Peyer's patch (tissue), 4 donors: ENCODE measurements at regions not wholly inside any gene's neighbourhood (a gene's known extent, or its start where the extent isn't known, plus 50 kb on each side); places are given as distances from the start of the nearest gene placed in this dataset.

Experiments used
- DNase-seq, 3 donors: peaks; one replicate each; pipeline ENCODE4 v3.0.0-alpha.2; 2017 to 2019
- H3K27ac ChIP-seq, 4 donors: fragments of 200-600 bp; sonication (generic); one replicate each; pipeline ENCODE4 v1.5.1; 2016 to 2019
- H3K27me3 ChIP-seq, 2 donors: fragments of 200-600 bp; sonication (generic); one replicate each; pipeline ENCODE4 v1.5.1; 2019
- H3K36me3 ChIP-seq, 3 donors: fragments of 200-600 bp; sonication (generic); one replicate each; pipeline ENCODE4 v1.5.1; 2016 to 2019
- H3K4me1 ChIP-seq, 4 donors: fragments of 200-600 bp; sonication (generic); one replicate each; pipeline ENCODE4 v1.5.1; 2016 to 2019
- H3K4me3 ChIP-seq, 4 donors: fragments of 200-600 bp; sonication (generic); 1 replicate in 3 of 4; 2 replicates in 1 of 4; pipeline ENCODE4 v1.5.1; 2016 to 2019; ENCODE audit warnings: mild to moderate bottlenecking in 1 of 4
- H3K9me3 ChIP-seq, 4 donors: fragments of 200-600 bp; sonication (generic); one replicate each; pipeline ENCODE4 v1.5.1; 2016 to 2019; ENCODE audit warnings: mild to moderate bottlenecking in 1 of 4
- POLR2A ChIP-seq, 2 donors: fragments of 450-650 bp; IDR thresholded peaks; one replicate each; pipeline ENCODE4 v1.5.1; 2017; ENCODE audit warnings: antibody characterized with exemption in 2 of 2, mild to moderate bottlenecking in 2 of 2, moderate library complexity in 2 of 2
- TF ChIP-seq, protein P1 (sequence below), 6 experiments: fragments of 450-650 bp in 4 of 6; fragments of 200-600 bp in 2 of 6; sonication (generic) in 1 of 6; IDR thresholded peaks; one replicate each; pipeline ENCODE4 v1.5.1; 2017 to 2019; ENCODE audit warnings: antibody characterized with exemption in 6 of 6, mild to moderate bottlenecking in 3 of 6, moderate library complexity in 1 of 6

DNA sequence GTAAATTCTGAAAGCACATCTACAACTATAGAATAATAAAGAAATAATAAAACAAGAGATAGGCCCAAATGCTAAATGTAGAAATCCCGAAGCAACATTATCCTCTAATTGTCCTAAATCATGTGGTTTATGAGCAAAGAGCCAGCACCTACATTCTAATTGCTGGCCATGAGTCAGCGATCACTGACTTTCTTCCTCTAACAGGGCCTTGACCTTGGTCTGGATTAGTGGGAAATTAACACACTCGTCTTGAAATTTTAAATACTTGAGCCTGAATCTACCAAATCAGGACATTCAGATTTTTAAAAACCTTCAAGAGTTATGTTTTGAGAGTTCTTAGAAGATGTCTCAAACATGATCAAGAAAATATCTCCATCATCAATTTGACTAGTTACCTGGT is 727.6 kb downstream of the METTL15 start:
- no peaks in the 10 kb centered on the region for H3K4me1 ChIP-seq
- no peaks in the 10 kb centered on the region for H3K36me3 ChIP-seq
- no peak for TF ChIP-seq POLR2A (IDR thresholded peaks at IDR 0.05)
- TF ChIP-seq, protein P1, sequence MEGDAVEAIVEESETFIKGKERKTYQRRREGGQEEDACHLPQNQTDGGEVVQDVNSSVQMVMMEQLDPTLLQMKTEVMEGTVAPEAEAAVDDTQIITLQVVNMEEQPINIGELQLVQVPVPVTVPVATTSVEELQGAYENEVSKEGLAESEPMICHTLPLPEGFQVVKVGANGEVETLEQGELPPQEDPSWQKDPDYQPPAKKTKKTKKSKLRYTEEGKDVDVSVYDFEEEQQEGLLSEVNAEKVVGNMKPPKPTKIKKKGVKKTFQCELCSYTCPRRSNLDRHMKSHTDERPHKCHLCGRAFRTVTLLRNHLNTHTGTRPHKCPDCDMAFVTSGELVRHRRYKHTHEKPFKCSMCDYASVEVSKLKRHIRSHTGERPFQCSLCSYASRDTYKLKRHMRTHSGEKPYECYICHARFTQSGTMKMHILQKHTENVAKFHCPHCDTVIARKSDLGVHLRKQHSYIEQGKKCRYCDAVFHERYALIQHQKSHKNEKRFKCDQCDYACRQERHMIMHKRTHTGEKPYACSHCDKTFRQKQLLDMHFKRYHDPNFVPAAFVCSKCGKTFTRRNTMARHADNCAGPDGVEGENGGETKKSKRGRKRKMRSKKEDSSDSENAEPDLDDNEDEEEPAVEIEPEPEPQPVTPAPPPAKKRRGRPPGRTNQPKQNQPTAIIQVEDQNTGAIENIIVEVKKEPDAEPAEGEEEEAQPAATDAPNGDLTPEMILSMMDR (IDR thresholded peaks at IDR 0.05) = no peak
- no peaks in the 10 kb centered on the region for H3K27me3 ChIP-seq
- no peak for DNase-seq
- H3K27ac ChIP-seq = no peak overlapping the region
- no peak overlapping the region for H3K4me3 ChIP-seq
- no peaks in the 10 kb centered on the region for H3K9me3 ChIP-seq

DNA sequence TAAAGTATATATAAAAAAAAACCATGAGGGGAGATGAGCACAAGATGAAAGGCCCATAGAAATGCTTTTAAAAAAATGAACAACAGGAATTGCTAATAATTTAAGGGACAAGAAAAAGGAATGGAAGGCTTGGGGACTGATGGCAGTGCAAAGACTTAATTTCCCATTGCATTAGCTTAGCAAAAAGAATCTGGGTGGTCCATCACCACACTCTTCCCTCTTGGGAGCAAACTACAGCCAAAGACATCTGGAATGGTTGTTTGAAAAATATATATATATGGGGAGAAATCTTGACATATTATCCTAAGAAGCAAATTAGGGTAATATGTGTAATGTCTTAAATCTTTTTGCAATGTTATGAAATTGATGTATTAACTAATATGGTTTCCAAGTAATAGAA is 727.1 kb downstream of the METTL15 start:
- no peak overlapping the region for H3K27ac ChIP-seq
- no peak for DNase-seq
- TF ChIP-seq, protein P1 (IDR thresholded peaks at IDR 0.05) = no peak
- TF ChIP-seq POLR2A (IDR thresholded peaks at IDR 0.05) = no peak

DNA sequence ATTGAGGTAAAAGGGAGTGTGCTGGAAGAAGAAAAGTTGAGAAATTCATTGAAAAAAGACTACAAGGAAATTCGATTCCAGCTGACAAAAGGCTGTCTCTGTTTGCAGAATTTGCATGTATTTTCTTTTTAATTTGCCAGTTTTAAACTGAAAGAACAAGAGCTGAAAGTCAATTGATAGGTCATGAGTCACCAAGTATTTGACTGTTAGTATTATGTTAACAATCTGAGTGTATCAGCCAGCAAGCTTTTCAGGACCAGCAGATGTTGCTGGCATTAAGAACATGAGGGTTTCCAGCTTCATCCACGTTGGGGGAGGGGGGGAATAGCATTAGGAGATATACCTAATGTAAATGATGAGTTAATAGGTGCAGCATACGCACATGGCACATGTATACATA is 726.7 kb downstream of the METTL15 start:
- Histone ChIP-seq H3K27me3 (no peaks in the 10 kb centered on the region), H3K36me3 (no peaks in the 10 kb centered on the region), H3K4me3 (no peak overlapping the region), H3K9me3 (no peaks in the 10 kb centered on the region), H3K4me1 (no peaks in the 10 kb centered on the region), H3K27ac (no peak overlapping the region)
- no peak for DNase-seq
- TF ChIP-seq, protein P1 (IDR thresholded peaks at IDR 0.05) = no peak
- TF ChIP-seq POLR2A (IDR thresholded peaks at IDR 0.05) = no peak

More for the DNA sequence above, 727.1 kb downstream of the METTL15 start:
- no peak overlapping the region for H3K4me3 ChIP-seq
- H3K9me3 ChIP-seq = no peaks in the 10 kb centered on the region
- H3K27me3 ChIP-seq = no peaks in the 10 kb centered on the region
- H3K36me3 ChIP-seq = no peaks in the 10 kb centered on the region
- no peaks in the 10 kb centered on the region for H3K4me1 ChIP-seq

DNA sequence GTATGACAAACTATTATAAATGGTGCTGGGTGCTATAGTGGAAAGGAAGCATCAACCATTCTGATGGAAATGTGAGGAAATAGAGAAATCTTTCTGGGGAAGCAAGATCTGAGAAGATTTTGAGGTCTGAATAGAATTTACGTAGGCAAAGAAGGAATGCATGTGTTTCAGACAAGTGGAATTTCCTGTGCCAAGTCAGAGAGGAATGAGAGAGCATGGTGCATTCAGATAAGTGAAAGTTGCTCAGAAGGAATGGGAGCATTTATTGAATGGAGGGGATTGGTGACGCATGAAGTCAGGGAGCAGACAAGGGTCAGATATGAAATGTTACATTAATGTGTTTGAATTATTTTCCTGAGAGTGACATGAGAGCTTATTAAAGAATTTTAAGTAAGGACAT is 725.5 kb downstream of the METTL15 start:
- H3K36me3 ChIP-seq = no peaks in the 10 kb centered on the region
- TF ChIP-seq, protein P1 (IDR thresholded peaks at IDR 0.05) = no peak
- TF ChIP-seq POLR2A (IDR thresholded peaks at IDR 0.05) = no peak
- no peak overlapping the region for H3K27ac ChIP-seq
- H3K9me3 ChIP-seq = no peaks in the 10 kb centered on the region
- H3K4me3 ChIP-seq = no peak overlapping the region
- DNase-seq = no peak
- H3K27me3 ChIP-seq = no peaks in the 10 kb centered on the region
- H3K4me1 ChIP-seq = no peaks in the 10 kb centered on the region

DNA sequence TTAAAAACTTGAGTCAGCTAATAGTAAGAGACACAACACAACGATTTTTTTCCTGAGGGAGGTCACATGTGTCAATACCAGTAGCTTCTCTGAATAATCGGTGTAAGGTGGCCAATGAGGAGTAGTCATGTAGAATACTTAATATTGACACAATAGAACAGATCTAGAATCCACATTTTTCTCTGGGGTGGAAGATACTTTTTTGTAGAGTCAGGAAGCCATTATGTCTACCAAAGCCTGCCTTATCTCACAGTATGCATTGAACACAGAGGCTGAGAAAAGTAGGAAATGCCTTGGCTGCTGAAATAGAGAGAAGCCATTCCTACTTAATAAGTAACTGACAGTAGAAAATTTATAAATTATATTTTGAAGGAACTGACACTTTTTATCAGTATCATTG is 725.0 kb downstream of the METTL15 start:
- H3K27ac ChIP-seq = no peak overlapping the region
- H3K4me3 ChIP-seq = no peak overlapping the region
- no peak for DNase-seq
- no peaks in the 10 kb centered on the region for H3K9me3 ChIP-seq
- no peaks in the 10 kb centered on the region for H3K27me3 ChIP-seq
- TF ChIP-seq, protein P1 (IDR thresholded peaks at IDR 0.05) = no peak
- TF ChIP-seq POLR2A (IDR thresholded peaks at IDR 0.05) = no peak
- H3K4me1 ChIP-seq = no peaks in the 10 kb centered on the region
- H3K36me3 ChIP-seq = no peaks in the 10 kb centered on the region

DNA sequence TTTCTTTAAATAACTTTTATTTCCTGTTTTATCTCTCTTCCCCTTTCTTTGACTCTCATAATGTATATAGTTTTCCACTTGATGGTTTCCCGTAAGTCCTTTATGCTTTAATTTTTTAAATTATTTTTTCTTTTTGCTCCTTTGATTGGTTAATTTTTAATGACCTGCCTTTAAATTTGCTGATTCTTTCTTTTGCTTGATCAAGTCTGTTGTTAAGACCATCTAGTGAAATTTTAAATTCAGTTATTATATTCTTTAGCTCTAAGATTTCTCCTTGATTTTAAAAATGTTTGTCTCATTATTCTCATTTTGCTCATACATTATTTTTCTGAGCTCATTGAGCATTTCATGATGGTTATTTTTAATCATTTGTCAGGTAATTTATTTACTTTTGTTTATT is 718.6 kb downstream of the METTL15 start:
- no peak for TF ChIP-seq POLR2A (IDR thresholded peaks at IDR 0.05)
- TF ChIP-seq, protein P1 (IDR thresholded peaks at IDR 0.05) = no peak
- DNase-seq = no peak
- Histone ChIP-seq H3K36me3 (no peaks in the 10 kb centered on the region), H3K9me3 (no peaks in the 10 kb centered on the region), H3K4me3 (no peak overlapping the region), H3K27me3 (no peaks in the 10 kb centered on the region), H3K27ac (no peak overlapping the region), H3K4me1 (no peaks in the 10 kb centered on the region)
